Fibroblast of mammary gland (primary cell): ENCODE measurements at regions not wholly inside any gene's neighbourhood (a gene's known extent, or its start where the extent isn't known, plus 50 kb on each side); places are given as distances from the start of the nearest gene placed in this dataset.

Experiments used
- DNase-seq: peaks from one replicate; pipeline ENCODE4 v3.0.0-alpha.2; 2010; ENCODE audit warnings: low read depth
- H3K4me3 ChIP-seq: 2 replicates; pipeline ENCODE4 v1.5.1; 2011; ENCODE audit warnings: low read depth, mild to moderate bottlenecking, low read length, moderate library complexity; ENCODE audit not compliant: control insufficient read depth
- CTCF ChIP-seq: conservative IDR thresholded peaks from 2 replicates; pipeline ENCODE4 v1.5.1; 2011; ENCODE audit warnings: low read depth, low read length, inconsistent platforms; ENCODE audit not compliant: control insufficient read depth, insufficient read depth

- no peak for DNase-seq
- no peak overlapping the region for H3K4me3 ChIP-seq
- TF ChIP-seq CTCF: no peak
These were observed 1221.7 kb downstream of the BRD1 start for GRCh38 chr22:48605856-48606481.

- no peak for TF ChIP-seq CTCF
- no peak for DNase-seq
- H3K4me3 ChIP-seq: no peak overlapping the region
These were observed 1222.5 kb downstream of the BRD1 start for GRCh38 chr22:48605125-48605524.

- no peak for TF ChIP-seq CTCF
- no peak overlapping the region for H3K4me3 ChIP-seq
- no peak for DNase-seq
These were observed 1223.9 kb downstream of the BRD1 start for GRCh38 chr22:48603621-48604320.

- DNase-seq: no peak
- H3K4me3 ChIP-seq: no peak overlapping the region
- TF ChIP-seq CTCF: no peak
These were observed 1224.7 kb downstream of the BRD1 start for GRCh38 chr22:48602805-48603518.

GRCh38 chr22:48600681-48601080 lies 1227.0 kb downstream of the BRD1 start:
- no peak overlapping the region for H3K4me3 ChIP-seq
- DNase-seq: no peak
- TF ChIP-seq CTCF: no peak

GRCh38 chr22:48600171-48600570 lies 1227.5 kb downstream of the BRD1 start:
- no peak for TF ChIP-seq CTCF
- no peak overlapping the region for H3K4me3 ChIP-seq
- DNase-seq: no peak
